Mesothelial cell of epicardium (in vitro differentiated cells): ENCODE measurements at regions not wholly inside any gene's neighbourhood (a gene's known extent, or its start where the extent isn't known, plus 50 kb on each side); places are given as distances from the start of the nearest gene placed in this dataset.

Experiments
- DNase-seq, 2 experiments: peaks; one replicate each; pipeline ENCODE4 v3.0.0; 2021; ENCODE audit warnings: low spot score in 2 of 2; ENCODE audit not compliant: unreplicated experiment in 2 of 2
- H3K27ac Mint-ChIP-seq: 2 replicates; pipeline ENCODE4 v1.8.0; 2021; ENCODE audit warnings: mixed read lengths
- H3K27me3 Mint-ChIP-seq: 2 replicates; pipeline ENCODE4 v1.8.0; 2021; ENCODE audit warnings: low read depth, mixed read lengths
- H3K36me3 Mint-ChIP-seq: 2 replicates; pipeline ENCODE4 v1.8.0; 2021; ENCODE audit warnings: mixed read lengths
- H3K4me1 Mint-ChIP-seq: 2 replicates; pipeline ENCODE4 v1.8.0; 2021; ENCODE audit warnings: mixed read lengths
- H3K4me3 Mint-ChIP-seq: 2 replicates; pipeline ENCODE4 v1.8.0; 2021; ENCODE audit warnings: mild to moderate bottlenecking, moderate library complexity, mixed read lengths
- H3K9me3 Mint-ChIP-seq: 2 replicates; pipeline ENCODE4 v1.8.0; 2021; ENCODE audit warnings: mixed read lengths
- TF ChIP-seq, protein P1 (sequence below): fragments of 200-600 bp; sonication (generic); IDR thresholded peaks from one replicate; pipeline ENCODE4 v1.5.0; 2021; ENCODE audit warnings: antibody characterized with exemption; ENCODE audit not compliant: unreplicated experiment

DNA sequence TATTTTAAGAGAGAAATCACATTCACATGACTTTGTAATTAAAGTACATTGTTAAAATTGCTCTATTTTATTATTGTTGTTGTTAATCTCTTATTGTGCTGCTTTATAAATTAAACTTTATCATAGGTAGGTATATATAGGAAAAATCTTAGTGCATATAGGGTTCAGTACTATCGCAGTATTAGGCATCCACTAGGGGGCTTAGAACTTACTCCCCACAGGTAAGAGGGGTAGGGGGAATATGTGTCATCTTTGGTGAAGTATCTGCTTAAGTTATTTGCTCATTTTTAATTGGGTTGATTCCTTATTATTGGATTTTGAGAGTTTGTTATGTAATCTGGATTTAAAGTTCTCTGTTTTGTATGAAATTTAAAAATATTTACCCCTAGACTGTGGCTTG, 385.2 kb downstream of the DUSP10 start:
- TF ChIP-seq, protein P1, sequence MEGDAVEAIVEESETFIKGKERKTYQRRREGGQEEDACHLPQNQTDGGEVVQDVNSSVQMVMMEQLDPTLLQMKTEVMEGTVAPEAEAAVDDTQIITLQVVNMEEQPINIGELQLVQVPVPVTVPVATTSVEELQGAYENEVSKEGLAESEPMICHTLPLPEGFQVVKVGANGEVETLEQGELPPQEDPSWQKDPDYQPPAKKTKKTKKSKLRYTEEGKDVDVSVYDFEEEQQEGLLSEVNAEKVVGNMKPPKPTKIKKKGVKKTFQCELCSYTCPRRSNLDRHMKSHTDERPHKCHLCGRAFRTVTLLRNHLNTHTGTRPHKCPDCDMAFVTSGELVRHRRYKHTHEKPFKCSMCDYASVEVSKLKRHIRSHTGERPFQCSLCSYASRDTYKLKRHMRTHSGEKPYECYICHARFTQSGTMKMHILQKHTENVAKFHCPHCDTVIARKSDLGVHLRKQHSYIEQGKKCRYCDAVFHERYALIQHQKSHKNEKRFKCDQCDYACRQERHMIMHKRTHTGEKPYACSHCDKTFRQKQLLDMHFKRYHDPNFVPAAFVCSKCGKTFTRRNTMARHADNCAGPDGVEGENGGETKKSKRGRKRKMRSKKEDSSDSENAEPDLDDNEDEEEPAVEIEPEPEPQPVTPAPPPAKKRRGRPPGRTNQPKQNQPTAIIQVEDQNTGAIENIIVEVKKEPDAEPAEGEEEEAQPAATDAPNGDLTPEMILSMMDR: no peak
- DNase-seq: no peak
- Mint-ChIP-seq H3K9me3 (peaks cover 6% of the 10 kb centered on the region), H3K27me3 (peaks cover 3% of the 10 kb centered on the region), H3K36me3 (no peaks in the 10 kb centered on the region), H3K27ac (no peak overlapping the region), H3K4me1 (no peaks in the 10 kb centered on the region), H3K4me3 (no peak overlapping the region)

DNA sequence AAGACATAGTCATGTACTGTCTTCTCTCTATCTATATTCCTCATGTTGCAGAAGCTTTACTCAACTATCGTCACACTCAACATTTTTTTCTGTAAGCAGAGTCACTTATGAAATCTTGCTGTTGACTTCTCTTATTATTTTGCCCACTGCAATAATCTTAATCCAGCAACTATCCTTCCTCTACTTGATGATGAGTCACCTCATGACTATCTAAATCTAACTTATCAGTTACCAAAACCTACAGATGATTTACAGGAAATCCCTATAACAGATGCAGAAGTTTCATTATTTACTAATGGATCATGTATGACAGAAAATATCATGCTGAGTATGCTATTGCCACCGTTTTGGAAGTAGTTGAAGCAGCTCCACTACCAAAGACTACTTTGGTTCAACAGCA, 378.9 kb downstream of the DUSP10 start:
- H3K4me3 Mint-ChIP-seq: no peak overlapping the region
- no peak overlapping the region for H3K27ac Mint-ChIP-seq
- no peaks in the 10 kb centered on the region for H3K4me1 Mint-ChIP-seq
- no peaks in the 10 kb centered on the region for H3K36me3 Mint-ChIP-seq
- no peak for DNase-seq
- H3K9me3 Mint-ChIP-seq: peaks cover 4% of the 10 kb centered on the region
- peaks cover 3% of the 10 kb centered on the region for H3K27me3 Mint-ChIP-seq
- TF ChIP-seq, protein P1: no peak

DNA sequence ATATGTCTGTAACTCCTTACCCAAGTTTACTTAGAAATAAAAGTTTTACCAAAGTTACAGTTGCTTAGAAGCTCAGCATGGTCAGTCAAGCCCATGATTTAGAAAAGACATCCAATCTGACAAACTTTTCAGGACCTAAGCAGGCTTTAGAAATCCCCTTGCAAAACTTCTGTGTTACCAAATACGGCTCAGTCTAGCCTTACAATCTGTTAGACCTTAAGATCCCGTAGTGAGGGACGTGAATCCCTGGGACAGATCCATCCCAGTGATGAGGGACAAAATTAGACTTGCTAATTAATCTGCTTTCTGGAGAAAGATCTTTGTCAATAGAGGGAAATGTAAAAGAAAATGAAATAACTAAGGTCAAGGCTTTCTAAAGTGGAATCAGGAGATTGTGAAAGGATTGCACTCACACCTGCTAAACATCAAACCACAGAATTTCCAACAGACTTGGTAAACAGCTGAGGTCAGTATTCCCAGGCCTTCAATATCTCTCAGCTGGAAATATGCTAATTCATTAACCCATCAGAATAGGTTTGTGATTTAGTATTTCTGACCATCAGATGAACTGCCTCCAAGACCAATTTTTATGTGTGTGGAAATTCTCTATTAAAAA, 375.3 kb downstream of the DUSP10 start:
- peaks cover 11% of the 10 kb centered on the region for H3K9me3 Mint-ChIP-seq
- peaks cover 3% of the 10 kb centered on the region for H3K4me1 Mint-ChIP-seq
- H3K4me3 Mint-ChIP-seq: no peak overlapping the region
- H3K36me3 Mint-ChIP-seq: no peaks in the 10 kb centered on the region
- TF ChIP-seq, protein P1: no peak
- DNase-seq: no peak
- no peak overlapping the region for H3K27ac Mint-ChIP-seq
- no peaks in the 10 kb centered on the region for H3K27me3 Mint-ChIP-seq

DNA sequence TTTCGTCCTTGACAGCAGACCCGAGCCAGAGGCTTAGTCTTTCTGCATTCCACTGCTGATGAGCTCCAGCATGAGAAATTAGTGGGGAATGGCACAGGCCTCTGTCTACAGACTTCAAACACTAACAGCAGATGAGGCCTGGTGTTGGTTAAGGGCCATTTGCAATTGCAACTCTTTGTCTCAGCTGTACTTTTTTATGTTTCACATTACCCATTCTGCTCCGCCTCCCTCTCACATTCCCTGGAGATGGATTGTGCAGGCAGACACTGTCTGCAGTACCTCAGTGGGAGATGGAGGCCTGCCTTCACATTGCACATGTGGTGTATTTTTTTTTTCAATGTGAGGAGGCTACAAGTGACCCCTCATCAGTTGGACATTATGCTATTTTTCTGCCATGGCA, 370.2 kb downstream of the DUSP10 start:
- Mint-ChIP-seq H3K4me1 (peaks cover 20% of the 10 kb centered on the region), H3K9me3 (peaks cover 7% of the 10 kb centered on the region), H3K36me3 (no peaks in the 10 kb centered on the region), H3K27me3 (no peaks in the 10 kb centered on the region), H3K27ac (peak overlapping the region; percentile 5), H3K4me3 (no peak overlapping the region)
- no peak for DNase-seq
- TF ChIP-seq, protein P1: no peak

DNA sequence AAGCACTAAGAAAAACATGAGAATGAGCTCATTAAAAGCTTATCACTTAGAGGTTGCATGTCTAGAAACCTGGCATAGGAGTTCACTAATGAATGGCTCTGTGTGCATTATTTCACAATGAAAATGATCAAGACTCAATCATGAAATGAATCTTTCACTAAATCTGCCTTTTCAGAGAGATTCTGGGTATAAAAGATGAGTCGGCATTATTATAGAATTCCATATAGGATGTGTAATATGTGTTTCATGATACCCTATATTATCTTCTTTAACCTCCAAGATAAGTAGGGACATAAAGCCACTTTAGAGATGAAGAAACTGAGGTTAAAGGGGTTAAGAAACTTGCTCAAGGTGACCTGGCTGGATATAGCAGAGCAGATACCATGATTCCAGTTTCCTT, 368.1 kb downstream of the DUSP10 start:
- H3K36me3 Mint-ChIP-seq: no peaks in the 10 kb centered on the region
- no peak overlapping the region for H3K27ac Mint-ChIP-seq
- H3K27me3 Mint-ChIP-seq: no peaks in the 10 kb centered on the region
- DNase-seq: no peak
- peaks cover 3% of the 10 kb centered on the region for H3K9me3 Mint-ChIP-seq
- no peak overlapping the region for H3K4me3 Mint-ChIP-seq
- H3K4me1 Mint-ChIP-seq: peaks cover 24% of the 10 kb centered on the region
- TF ChIP-seq, protein P1: no peak

DNA sequence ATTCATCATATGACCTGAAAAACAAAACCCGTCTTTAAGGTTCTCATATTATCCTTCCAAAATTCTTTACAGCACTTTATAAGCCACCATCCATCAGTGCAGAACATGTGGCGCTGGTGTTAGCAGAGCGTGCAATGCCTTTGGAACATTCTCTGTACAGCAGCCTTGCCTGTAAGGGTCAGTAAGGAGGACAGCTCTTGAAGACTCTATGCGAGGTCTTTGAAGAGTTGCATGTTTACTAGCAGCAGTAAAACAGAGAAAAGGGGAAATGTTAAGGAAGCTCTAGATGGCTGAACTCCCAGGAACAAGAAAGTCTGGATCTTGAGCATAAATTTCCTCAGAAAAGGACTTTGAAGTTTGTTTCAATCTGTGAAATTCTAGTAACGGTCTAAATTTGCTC, 365.6 kb downstream of the DUSP10 start:
- no peaks in the 10 kb centered on the region for H3K36me3 Mint-ChIP-seq
- no peak for DNase-seq
- H3K4me1 Mint-ChIP-seq: peaks cover 23% of the 10 kb centered on the region
- TF ChIP-seq, protein P1: no peak
- H3K9me3 Mint-ChIP-seq: no peaks in the 10 kb centered on the region
- no peak overlapping the region for H3K27ac Mint-ChIP-seq
- H3K27me3 Mint-ChIP-seq: peaks cover 11% of the 10 kb centered on the region
- H3K4me3 Mint-ChIP-seq: no peak overlapping the region
